Caco-2 (cell line): ENCODE measurements at regions not wholly inside any gene's neighbourhood (a gene's known extent, or its start where the extent isn't known, plus 50 kb on each side); places are given as distances from the start of the nearest gene placed in this dataset.

Source experiments
- BruUV-seq: library from RNA; stranded (reverse); fragments of 400-500 nt; replicated peaks from 2 replicates; lab custom pipeline; 2021; lab: Mats Ljungman, UMichigan
- CTCF ChIA-PET: fragments of 300-600 bp; sonication (Branson Sonifier 250); formaldehyde crosslinking; loops from one replicate; lab custom pipeline; 2022; ENCODE audit warnings: antibody characterized with exemption; lab: Charles Lee
- POLR2A ChIA-PET: fragments of 300-600 bp; sonication (Branson Sonifier 250); formaldehyde crosslinking; loops from one replicate; lab custom pipeline; 2022; ENCODE audit warnings: antibody characterized with exemption; lab: Charles Lee
- DNase-seq, 2 experiments: peaks; one replicate each; pipeline versions ENCODE4 v3.0.0 to v3.0.0-alpha.2; 2020 to 2022
- H3K27me3 ChIP-seq: replicated peaks from 2 replicates; pipeline ENCODE4 v1.6.0; 2011; ENCODE audit warnings: low read length; ENCODE audit not compliant: control insufficient read depth, insufficient read depth
- H3K36me3 ChIP-seq: 2 replicates; pipeline ENCODE4 v1.5.1; 2011; ENCODE audit warnings: low read length; ENCODE audit not compliant: control insufficient read depth, insufficient read depth
- H3K4me1 ChIP-seq: fragments of 250-450 bp; sonication (Bioruptor Pico); 2 replicates; pipeline ENCODE4 v1.5.1; 2020; ENCODE audit warnings: mild to moderate bottlenecking
- H3K4me3 ChIP-seq: 2 replicates; pipeline ENCODE4 v1.5.1; 2011; ENCODE audit warnings: low read depth, mild to moderate bottlenecking, control low read depth, low read length
- H3K9me3 ChIP-seq: fragments of 250-450 bp; sonication (Bioruptor Pico); 2 replicates; pipeline ENCODE4 v1.5.1; 2020; ENCODE audit warnings: mild to moderate bottlenecking, moderate library complexity
- H3K27ac Mint-ChIP-seq: one replicate; pipeline ENCODE4 v1.8.0; 2022; ENCODE audit warnings: mixed read lengths; ENCODE audit not compliant: unreplicated experiment
- H3K27me3 Mint-ChIP-seq: one replicate; pipeline ENCODE4 v1.8.0; 2022; ENCODE audit warnings: mixed read lengths; ENCODE audit not compliant: insufficient read depth, unreplicated experiment
- H3K36me3 Mint-ChIP-seq: one replicate; pipeline ENCODE4 v1.8.0; 2022; ENCODE audit warnings: mild to moderate bottlenecking, mixed read lengths; ENCODE audit not compliant: insufficient read depth, unreplicated experiment
- H3K4me1 Mint-ChIP-seq: one replicate; pipeline ENCODE4 v1.8.0; 2022; ENCODE audit warnings: low read depth, mixed read lengths; ENCODE audit not compliant: unreplicated experiment
- H3K4me3 Mint-ChIP-seq: one replicate; pipeline ENCODE4 v1.8.0; 2022; ENCODE audit warnings: mild to moderate bottlenecking, moderate library complexity, mixed read lengths; ENCODE audit not compliant: unreplicated experiment
- H3K9me3 Mint-ChIP-seq: one replicate; pipeline ENCODE4 v1.8.0; 2022; ENCODE audit warnings: mixed read lengths; ENCODE audit not compliant: unreplicated experiment
- CTCF ChIP-seq, 2 experiments: fragments of 200-600 bp in 1 of 2; IDR thresholded peaks; 1 replicate in 1 of 2; 2 replicates in 1 of 2; pipeline versions ENCODE4 v1.5.1 to v1.8.0; 2011 to 2022; ENCODE audit warnings: antibody characterized with exemption in 1 of 2, control low read depth in 1 of 2, inconsistent platforms in 1 of 2, low read depth in 1 of 2, low read length in 1 of 2, mild to moderate bottlenecking in 1 of 2, moderate library complexity in 1 of 2; ENCODE audit not compliant: insufficient read depth in 1 of 2, severe bottlenecking in 1 of 2, unreplicated experiment in 1 of 2
- intact Hi-C: fragments of 100-400 bp; cut with micrococcal nuclease; formaldehyde crosslinking; loops from one replicate; pipeline ENCODE4 v1.10.0; 2022; ENCODE audit not compliant: unreplicated experiment

- no TSS peak for BruUV-seq
Observed at GRCh38 chr6:48754641-48755040, 643.6 kb upstream of the PTCHD4 start.

GRCh38 chr6:48750861-48751260 lies 639.9 kb upstream of the PTCHD4 start:
- Mint-ChIP-seq H3K36me3 (no peaks in the 10 kb centered on the region), H3K27ac (no peak overlapping the region), H3K27me3 (no peaks in the 10 kb centered on the region), H3K4me3 (no peak overlapping the region), H3K4me1 (no peaks in the 10 kb centered on the region), H3K9me3 (no peaks in the 10 kb centered on the region)
- Histone ChIP-seq H3K4me1 (no peaks in the 10 kb centered on the region), H3K9me3 (no peaks in the 10 kb centered on the region), H3K36me3 (no peaks in the 10 kb centered on the region), H3K27me3 (no peaks in the 10 kb centered on the region), H3K4me3 (no peak overlapping the region)
- no TSS peak for BruUV-seq
- POLR2A ChIA-PET, result no interaction called here
- TF ChIP-seq CTCF (IDR thresholded peaks at IDR 0.05; ENCODE audit: insufficient read depth in 1 of 2, low read depth in 1 of 2, low read length in 1 of 2, severe bottlenecking in 1 of 2, unreplicated experiment in 1 of 2), result no peak
- intact Hi-C loops, result no loop called here
- CTCF ChIA-PET, result no interaction called here
- DNase-seq, result no peak

More at GRCh38 chr6:48754641-48755040, 643.6 kb upstream of the PTCHD4 start:
- H3K9me3 Mint-ChIP-seq, result no peaks in the 10 kb centered on the region
- ChIA-PET CTCF (no interaction called here), POLR2A (no interaction called here)
- no peak overlapping the region for H3K27ac Mint-ChIP-seq
- H3K4me1 Mint-ChIP-seq, result no peaks in the 10 kb centered on the region
- Histone ChIP-seq H3K36me3 (no peaks in the 10 kb centered on the region), H3K4me3 (no peak overlapping the region), H3K27me3 (no peaks in the 10 kb centered on the region), H3K4me1 (no peaks in the 10 kb centered on the region), H3K9me3 (no peaks in the 10 kb centered on the region)
- intact Hi-C loops, result no loop called here
- DNase-seq, result no peak
- no peaks in the 10 kb centered on the region for H3K27me3 Mint-ChIP-seq
- TF ChIP-seq CTCF (IDR thresholded peaks at IDR 0.05; ENCODE audit: insufficient read depth in 1 of 2, low read depth in 1 of 2, low read length in 1 of 2, severe bottlenecking in 1 of 2, unreplicated experiment in 1 of 2), result no peak
- no peaks in the 10 kb centered on the region for H3K36me3 Mint-ChIP-seq
- H3K4me3 Mint-ChIP-seq, result no peak overlapping the region

GRCh38 chr6:48747471-48747870 lies 636.5 kb upstream of the PTCHD4 start:
- Mint-ChIP-seq H3K9me3 (no peaks in the 10 kb centered on the region), H3K4me1 (no peaks in the 10 kb centered on the region), H3K36me3 (no peaks in the 10 kb centered on the region), H3K27ac (no peak overlapping the region), H3K4me3 (no peak overlapping the region), H3K27me3 (no peaks in the 10 kb centered on the region)
- H3K4me1 ChIP-seq, result no peaks in the 10 kb centered on the region
- no peaks in the 10 kb centered on the region for H3K27me3 ChIP-seq
- no TSS peak for BruUV-seq
- TF ChIP-seq CTCF (IDR thresholded peaks at IDR 0.05; ENCODE audit: insufficient read depth in 1 of 2, low read depth in 1 of 2, low read length in 1 of 2, severe bottlenecking in 1 of 2, unreplicated experiment in 1 of 2), result no peak
- no peaks in the 10 kb centered on the region for H3K36me3 ChIP-seq
- ChIA-PET POLR2A (no interaction called here), CTCF (no interaction called here)
- DNase-seq, result no peak
- intact Hi-C loops, result no loop called here
- no peak overlapping the region for H3K4me3 ChIP-seq
- no peaks in the 10 kb centered on the region for H3K9me3 ChIP-seq
